ENCODE measurements at regions not wholly inside any gene's neighbourhood (a gene's known extent, or its start where the extent isn't known, plus 50 kb on each side); places are given as distances from the start of the nearest gene placed in this dataset.

DNA sequence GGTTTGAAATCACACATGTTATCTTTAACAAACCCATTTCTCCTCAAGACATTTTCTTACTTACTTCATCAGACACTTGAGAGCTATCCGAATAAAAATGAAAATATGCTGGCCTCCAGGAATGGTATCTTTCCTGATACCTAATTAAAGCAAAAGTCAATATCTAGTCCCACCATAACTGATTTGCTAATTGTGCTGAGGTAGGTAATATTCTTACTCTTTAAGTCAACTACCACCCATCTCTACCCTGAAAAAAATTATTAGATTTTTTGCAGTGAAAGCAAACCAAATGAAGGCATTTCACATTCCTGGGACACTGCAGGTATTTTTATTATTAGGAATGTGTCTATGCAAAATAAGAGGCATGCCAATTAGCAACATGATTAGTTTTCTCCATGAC lies 175.8 kb downstream of the QDPR start:
- no peak for DNase-seq

DNA sequence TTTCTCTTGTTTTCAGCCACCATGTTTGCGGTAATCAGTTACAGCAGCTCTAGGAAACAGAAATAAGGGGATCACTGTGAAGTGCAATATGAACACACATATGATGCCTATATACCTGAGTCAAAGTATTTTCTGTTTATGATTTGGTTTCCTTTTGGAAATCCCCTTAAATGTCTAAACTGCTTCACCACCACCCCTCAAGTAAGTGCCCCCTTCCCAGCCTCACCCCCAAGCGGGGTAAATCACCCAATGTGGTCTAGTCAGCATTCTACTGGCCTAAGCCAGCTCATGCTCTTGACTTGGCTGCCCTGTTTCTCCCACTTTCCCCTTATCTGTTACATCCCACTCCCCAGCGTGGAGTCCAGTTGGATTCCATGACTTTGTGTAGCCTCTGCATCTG lies 176.5 kb downstream of the QDPR start:
- no peak for DNase-seq

DNA sequence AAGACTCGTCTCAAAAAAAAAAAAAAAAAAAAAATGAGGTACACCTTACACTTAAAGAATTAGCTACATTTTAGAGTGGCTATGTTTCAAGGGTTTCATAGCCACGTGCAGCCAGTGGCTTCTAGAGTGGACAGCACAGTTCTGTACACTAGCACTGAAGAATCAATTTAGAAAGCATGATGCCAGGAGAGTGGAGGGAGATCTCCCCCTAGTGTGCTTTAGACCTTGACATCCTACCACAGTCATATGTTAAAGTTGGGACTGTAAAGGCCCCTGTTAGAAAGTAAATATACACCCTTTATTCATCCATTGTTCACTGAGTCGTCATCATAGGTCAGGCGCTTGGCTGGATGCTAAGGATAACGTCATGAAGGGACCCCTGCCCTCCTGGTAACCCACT lies 179.4 kb downstream of the QDPR start:
- DNase-seq: no peak

DNA sequence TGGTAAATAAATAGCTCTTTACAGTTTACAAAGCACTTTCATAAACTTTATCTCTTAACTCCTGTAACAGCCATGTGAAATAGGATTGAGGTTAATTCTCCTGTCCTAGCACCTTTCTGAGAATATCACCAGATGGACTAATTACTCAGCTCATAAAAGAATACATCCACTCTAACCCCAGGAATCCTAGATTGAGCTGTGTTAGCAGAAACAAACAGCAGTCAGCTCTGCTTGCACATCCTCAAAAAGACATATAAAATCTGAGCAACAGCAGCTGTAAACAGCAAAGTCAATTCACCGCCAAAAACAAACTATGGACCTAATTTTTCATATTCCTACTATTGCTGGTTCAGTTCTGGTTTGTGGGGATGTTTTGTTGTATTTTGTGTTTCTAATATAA lies 182.8 kb downstream of the QDPR start:
- DNase-seq: no peak

DNA sequence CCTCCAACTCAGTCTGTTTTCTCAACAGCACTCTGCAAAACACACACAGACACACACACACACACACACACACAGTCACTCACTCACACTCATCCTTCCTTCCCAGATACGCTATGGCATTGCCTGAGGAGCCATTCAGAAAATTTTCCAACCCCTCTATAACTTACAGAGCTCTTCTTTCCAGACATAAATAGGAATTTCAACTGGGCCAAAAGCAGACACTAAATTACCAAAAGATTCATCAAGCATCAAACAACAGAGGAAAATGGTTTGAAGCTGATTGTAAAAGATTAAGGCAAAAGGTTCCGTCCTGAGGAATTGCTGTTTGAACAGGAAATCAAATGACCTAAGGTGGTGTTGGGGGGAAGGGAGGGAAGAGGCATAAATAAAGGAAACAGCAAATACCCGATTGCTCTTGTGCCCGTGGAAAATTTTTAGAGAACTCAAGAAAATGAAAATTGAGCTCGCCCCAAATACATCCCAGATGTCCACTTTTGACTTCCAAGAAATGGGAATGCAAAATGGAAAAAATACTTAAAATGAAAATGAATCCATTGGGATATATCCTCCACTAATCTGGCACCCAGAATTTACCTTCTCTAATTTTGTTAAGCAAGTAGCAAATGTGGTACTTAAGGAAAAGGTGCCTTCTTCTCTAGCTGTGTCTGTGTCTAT lies 183.6 kb downstream of the QDPR start:
- no peak for DNase-seq

DNA sequence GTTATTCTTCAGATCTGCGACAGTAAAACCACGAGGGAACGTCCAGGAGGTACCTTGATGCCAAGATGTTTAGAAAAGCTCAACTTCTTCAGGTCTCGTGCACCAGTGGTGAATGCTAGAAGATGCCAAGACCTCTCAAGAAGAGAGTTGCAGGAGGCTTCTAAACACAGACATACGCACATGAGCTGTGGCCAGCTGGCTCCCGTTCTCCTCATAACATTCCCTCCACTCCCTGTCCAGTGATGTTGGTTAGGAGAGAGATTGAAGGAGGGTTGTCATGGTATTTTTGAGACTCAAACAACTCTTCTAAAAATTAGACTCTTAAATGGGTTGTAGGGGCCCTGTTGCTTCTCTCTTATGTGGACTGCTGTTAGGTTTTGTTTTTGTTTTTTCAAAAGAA lies 184.3 kb downstream of the QDPR start:
- DNase-seq: no peak

DNA sequence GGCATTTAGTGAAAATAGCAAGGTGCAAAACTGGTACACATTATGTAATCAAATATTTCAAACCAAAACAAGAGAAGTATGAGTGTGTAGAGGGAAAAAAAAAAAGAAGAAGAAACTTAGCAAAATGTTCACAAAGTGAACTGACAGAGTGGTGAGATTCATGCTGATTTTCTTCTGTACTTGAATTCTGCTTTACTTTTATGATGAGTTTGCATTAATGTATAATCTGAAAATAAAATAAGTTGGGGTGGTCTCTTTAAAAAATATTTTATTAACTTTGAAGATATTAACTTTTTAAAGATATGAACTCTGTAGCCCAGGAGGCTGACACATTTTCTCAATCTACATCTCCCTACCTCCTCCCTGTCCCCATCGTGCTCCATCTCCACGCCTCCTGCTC lies 185.1 kb downstream of the QDPR start:
- DNase-seq: no peak

DNA sequence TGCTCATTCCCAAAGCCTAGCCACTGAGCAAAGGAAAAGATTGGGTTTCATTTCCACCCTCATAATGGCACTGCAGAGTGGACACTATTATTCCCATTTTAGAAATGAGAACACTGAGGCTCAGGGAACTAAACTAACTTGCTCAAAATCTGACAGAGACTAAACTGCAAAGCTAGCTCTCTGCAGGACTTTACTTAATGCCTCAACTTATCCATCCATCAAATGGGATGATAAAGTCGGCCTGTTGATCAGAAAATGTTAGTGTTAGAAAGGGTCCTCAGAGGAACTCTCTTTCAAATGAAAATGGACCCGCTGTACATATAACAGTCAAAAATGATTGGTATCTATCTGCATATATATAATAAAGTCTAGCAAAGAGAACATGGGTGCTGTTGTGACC lies 186.8 kb downstream of the QDPR start:
- DNase-seq: no peak

DNA sequence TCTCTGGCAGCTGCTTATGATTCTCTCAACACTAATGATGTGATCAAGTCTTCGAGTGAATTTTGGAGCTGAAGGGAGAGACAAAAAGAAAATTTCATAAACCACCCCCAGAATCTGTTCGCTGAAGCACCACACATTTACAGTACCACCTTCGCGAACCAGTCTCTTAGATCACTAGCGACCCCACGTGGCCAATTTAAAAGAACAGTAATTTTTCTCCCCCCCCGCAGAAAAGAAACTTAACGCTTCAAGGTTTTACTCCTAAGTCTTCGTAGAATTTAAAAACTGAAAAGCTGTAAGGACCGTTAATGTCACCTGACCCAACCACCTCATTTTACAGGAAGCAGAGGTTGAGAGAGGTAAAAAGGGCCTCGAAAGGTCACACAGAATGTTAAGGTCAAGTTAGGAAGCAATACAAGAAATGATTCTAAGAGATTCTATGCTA lies 187.5 kb downstream of the QDPR start:
- peak; percentile 23 for DNase-seq

DNA sequence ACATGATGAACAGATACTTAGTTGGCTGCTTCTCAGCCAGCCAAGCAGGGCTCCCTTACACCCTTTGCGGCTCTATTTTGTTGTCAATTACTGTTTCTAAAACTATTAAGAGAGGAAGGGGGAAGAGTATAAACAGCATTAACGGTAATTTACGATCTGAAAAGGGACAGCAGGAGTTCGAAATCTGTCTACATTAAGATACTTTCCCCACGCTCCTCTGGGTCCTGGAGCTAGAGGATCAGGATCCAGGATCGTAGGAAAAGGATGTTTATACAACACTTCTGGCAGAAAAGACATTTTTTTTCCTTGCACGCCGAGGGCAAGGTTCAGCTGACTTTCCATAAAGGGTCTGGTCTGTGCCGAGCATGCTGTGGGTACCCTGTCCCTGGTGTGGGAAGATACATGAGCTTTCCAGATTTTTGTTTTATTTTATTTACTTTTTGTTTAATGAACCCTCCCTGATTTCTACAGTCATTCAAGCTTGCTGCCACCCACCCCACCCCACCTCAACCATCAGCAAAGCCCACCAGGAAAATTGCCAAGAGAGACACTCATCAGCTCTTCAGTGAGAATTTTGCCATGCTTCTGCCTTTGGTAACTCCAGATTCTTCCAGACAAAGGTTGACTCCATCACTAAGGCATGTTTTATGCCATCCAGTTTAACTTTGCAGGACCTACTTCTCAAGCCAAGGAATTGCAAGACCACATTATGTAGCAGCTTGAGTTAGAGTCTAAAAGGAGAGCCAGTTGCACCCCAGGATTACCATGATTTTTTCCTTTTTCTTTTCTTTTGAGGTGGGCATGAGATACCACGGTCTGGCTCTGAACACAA lies 188.1 kb downstream of the QDPR start:
- DNase-seq: no peak

DNA sequence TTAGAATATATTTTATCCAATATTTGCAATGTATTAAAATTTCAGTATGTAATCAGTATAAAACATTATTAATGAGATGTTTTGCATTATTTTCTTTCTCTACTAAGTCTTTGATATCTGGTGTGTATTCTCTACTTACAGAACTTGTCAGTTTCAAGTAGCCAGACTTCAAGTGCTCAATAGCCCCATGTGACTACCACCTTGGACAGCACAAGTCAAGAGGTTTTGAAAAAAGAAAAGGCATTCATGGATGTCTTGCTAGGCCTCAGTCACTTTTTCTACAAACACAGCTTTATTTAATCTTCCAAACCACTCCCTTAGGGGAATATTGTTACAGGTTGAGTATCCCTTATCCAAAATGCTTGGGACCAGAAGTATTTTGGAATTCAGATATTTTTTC lies 189.4 kb downstream of the QDPR start:
- no peak for DNase-seq

DNA sequence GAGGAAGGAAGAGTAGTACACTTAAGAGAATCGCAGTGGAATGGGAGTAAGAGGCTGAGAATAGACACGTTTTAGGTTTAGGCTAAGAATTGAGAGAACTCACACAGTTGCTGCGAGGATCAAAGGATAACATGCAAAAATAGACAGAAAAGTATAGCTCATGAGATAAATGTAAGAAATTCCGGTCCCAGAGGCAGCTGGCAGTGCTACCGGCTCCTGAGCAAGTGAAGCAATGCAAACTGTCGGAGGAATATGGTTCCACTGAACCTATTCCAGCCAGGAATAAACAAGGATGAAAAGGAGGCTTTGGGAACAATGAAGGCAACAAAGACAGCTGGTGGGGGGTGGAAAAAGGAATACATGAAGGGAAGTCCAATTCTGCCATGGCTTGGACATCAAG lies 191.8 kb downstream of the QDPR start:
- no peak for DNase-seq

DNA sequence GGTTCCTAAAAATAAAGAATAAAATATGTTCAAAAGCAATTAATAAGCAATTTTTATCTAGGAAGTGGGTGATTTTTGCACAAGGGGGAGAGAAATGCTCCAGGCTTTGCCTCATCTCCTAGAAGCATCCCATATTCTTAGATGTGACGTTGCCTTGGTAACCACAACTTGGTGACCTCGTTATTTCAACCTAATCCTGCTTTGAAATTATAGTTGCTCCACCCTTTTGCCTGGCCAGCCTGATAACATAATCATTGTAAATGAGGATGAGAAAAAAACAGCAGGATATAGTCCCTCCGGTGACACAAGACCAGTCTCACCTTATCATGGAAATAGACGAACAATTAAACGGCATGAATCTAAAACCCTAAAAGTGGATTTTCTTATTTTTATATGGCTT lies 194.4 kb downstream of the QDPR start:
- no peak for DNase-seq

DNA sequence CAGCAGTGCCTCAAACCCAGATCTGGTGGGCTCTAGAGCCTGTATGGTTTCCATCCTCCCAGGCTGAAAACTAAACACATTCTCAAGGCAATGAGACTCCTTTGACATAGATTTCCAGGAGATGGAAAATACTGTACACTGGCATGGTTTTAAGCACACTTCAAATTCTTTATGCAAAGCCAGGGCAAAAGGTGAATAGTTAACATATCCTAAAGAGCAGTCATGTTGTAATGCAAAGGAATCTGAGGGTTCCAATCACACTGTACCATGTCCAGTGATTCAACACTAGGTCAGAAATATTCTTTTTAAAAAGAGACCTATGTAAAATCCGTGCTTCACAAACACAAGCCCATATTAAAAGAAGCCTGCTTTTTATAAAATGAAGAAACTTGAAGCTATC lies 195.3 kb downstream of the QDPR start:
- DNase-seq: no peak

DNA sequence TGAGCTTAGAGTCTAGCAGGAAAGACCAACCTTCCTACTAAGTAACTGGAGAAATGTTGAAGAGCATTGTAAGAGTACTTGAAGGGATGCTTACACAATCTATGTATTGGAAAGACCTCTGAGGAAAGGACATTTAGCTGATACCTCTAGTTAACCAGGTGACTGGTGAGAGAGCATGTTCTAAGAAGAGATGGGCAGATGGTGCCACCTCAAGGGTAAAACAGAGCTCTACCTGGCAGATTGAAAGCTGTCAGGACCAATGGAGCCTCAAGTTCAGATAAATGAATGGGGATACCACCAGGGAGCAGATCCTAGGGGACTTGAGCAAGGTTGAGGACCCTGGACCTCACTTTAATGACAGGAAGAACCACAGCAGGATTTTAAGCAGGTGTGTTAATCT lies 196.4 kb downstream of the QDPR start:
- no peak for DNase-seq

DNA sequence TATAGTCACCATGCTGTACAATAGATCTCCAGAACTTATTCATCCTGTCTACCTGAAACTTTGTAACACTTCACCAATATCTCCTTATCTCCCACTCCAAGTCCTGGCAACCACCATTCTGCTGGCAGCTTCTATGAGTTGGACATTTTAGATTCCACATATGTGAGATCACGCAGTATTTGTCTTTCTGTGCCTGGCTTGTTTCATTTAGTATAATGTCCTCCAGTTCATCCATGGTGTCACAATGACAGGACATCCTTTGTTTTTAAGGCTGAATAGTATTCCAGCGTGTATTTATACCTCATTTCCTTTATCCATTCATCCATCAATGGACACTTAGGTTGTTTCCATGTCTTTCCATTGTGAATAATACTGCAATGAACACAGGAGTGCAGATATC lies 198.7 kb downstream of the QDPR start:
- peak; percentile 10 for DNase-seq

DNA sequence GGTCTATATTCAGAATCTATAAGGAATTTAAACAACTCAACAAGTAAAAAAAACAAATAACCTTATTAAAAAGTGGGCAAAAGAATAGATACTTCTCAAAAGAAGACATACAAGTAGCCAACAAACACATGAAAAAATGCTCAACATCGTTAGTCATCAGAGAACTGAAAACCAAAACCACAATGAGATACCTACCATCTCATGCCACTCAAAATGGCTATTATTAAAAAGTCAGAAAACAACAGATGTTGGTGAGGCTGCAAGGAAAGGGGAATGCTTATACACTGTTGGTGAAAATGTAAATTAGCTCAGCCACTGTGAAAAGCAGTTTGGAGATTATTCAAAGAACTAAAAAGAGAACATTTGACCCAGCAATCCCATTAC lies 201.6 kb downstream of the QDPR start:
- peak; percentile 25 for DNase-seq

DNA sequence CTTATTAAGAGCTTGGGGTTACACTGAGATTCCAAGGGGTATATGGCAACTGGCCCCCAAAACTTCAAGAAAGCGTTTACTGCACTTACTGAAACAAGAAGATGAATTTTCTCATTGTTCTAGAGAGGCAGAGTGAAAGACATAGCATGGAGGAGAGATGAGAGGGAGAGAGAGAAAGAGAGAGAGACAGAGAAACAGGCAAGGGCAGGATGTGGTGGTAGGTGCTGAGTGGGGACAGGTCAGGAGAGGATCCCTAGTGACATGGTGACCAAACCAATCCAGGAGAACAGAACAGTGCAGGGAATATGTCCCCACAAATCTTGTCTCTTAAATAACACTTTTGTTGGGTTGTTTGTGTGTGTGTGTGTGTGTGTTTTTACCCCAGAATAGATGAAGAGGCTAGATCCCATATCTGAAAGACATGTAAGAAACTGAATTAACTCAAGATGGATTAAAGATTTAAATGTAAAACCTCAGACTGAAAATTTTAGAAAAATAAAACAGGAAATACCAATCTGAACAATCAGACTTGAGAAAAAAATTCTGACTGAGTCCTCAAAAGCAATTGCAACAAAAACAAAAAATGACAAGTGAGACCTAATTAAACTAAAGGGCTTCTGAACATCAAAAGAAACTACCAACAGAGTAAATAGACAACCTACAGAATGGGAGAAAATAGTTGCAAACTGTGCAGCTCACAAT lies 202.2 kb downstream of the QDPR start:
- no peak for DNase-seq

DNA sequence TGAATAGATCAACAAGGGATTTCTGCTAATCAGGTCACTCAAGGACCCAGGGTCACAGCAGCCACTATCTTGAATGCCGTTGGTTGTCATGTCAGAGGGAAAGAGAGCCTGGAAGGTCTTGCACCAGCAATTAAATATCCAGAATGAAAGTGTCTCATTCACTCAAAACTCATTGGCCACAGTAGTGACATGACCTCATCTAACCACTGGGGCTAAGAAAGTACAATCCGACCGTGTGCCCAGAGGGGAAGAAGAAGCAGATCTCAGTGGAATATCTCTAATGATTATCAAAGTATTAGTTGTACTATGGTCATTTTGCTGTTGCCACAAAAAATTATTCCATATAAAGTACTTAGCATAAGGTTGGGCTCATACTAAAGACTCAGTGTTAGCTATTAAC lies 210.0 kb downstream of the QDPR start:
- no peak for DNase-seq

DNA sequence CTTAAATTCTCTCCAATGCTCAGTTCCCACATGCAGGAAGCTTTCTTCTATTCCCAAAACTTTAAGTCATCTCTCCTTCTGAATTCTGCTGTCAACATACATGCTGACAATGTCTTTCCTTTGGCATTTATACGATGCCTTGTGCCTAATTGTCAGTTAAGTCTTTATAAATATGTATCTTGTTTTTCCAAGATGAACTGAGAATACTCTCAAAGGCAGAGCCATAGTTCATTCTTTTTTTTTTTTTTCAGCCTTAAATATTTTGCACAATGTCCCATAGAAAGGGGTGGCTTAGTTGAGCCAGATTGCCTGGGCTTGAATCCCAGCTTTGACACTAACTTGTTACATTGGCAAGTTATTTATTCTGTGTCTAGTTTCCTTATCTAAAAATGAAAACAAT lies 210.6 kb downstream of the QDPR start:
- DNase-seq: no peak

DNA sequence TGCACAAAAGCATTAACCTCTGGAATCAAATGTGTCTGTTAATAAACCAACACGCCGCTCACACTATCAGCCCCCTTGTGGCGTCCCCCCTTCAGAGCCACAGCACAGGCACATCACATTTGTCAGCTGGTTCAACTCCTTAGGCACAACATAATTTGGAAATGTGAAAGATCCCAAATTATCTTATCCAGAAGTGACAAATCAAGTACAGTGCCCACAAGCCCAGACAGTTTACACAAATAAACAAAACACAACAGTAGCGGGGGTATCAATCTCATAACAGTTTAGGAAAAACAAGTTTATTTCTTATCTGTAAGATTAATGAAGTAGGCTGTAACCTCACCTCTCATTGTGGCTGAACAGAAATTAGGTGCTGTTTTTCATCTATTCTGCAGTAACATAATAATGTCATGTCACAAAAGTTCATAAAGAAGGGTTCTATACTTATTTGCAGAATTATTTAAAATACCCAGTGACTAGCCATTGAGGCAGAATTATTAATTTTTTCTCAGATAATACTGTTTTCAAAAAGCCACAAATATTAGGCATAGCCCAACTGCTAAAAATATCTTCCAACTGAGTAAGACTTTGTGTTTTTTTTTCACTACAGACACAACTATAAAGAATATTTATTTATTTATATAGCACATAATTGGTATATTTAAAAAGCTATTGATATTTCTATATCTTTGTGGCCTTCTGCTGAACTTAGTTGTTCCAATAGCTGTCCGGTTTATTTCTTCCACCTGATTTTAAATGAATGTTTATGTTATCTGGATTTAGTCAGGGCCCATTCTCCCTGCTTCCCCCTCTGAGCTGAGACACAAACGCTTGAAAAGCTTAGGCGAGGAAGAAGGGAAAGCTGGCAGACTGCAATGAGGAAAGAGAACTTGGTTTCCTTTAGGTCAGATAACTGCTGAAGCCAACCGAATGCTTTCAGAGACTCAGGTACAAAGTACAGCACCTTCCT lies 214.7 kb downstream of the QDPR start:
- no peak for DNase-seq

DNA sequence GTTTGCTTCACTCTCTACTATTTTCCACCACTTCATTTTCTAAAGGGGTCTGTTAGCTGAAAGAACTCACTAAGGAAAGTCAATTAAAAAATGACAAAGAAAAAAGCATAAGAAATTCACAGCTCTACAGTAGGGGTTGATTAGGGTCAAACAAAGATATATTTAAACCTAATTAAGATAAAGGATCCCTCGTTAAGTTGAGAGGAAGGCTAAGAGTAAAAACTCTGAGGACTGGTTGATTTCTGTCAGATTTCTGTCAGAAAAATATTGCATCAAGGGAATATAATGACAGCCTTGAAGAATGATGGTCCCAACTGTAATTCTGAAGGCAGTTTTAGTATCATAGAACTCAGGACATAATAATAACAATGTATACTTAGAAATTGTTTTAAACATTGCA lies 218.0 kb downstream of the QDPR start:
- no peak for DNase-seq

DNA sequence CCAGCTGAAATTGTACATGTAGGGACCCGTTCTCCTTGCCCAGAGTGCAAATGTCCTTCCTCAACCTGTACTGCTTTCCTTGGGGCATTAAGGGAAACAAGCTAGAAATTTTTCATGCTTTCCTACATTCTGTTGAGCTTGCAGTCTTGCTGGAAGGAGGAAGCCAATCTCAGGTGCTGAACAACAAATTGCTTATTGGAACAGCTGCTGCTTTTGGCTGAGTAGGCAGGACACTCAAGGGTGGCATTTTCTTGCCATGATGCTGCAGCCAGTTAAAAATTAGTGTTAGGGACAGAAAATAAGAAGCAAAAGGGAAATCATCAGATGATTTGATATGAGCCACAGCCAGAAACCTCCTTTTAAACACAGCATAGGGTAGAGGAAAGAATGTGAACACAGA lies 223.7 kb downstream of the QDPR start:
- no peak for DNase-seq
